Duodenal mucosa (tissue), 2 donors: ENCODE measurements at regions not wholly inside any gene's neighbourhood (a gene's known extent, or its start where the extent isn't known, plus 50 kb on each side); places are given as distances from the start of the nearest gene placed in this dataset.

ENCODE experiments used
- H3K27ac ChIP-seq: one replicate; pipeline ENCODE4 v1.7.0; 2013; ENCODE audit warnings: low read depth, low read length
- H3K27me3 ChIP-seq, 2 donors: one replicate each; pipeline ENCODE4 v1.7.0; 2013; ENCODE audit warnings: low read length in 2 of 2, control low read depth in 1 of 2; ENCODE audit not compliant: insufficient read depth in 2 of 2, control insufficient read depth in 1 of 2
- H3K36me3 ChIP-seq, 2 donors: one replicate each; pipeline ENCODE4 v1.7.0; 2013; ENCODE audit warnings: low read length in 2 of 2, control low read depth in 1 of 2; ENCODE audit not compliant: insufficient read depth in 2 of 2, control insufficient read depth in 1 of 2
- H3K4me1 ChIP-seq, 2 donors: one replicate each; pipeline ENCODE4 v1.7.0; 2013; ENCODE audit warnings: low read length in 2 of 2, control low read depth in 1 of 2; ENCODE audit not compliant: insufficient read depth in 2 of 2, control insufficient read depth in 1 of 2
- H3K4me3 ChIP-seq, 2 donors: one replicate each; pipeline ENCODE4 v1.7.0; 2013; ENCODE audit warnings: low read length in 2 of 2, low read depth in 1 of 2
- H3K9ac ChIP-seq, 2 donors: one replicate each; pipeline ENCODE4 v1.7.0; 2013; ENCODE audit warnings: low read length in 2 of 2, low read depth in 1 of 2
- H3K9me3 ChIP-seq, 2 donors: one replicate each; pipeline ENCODE4 v1.7.0; 2013; ENCODE audit warnings: low read length in 2 of 2, control low read depth in 1 of 2; ENCODE audit not compliant: control insufficient read depth in 1 of 2

DNA sequence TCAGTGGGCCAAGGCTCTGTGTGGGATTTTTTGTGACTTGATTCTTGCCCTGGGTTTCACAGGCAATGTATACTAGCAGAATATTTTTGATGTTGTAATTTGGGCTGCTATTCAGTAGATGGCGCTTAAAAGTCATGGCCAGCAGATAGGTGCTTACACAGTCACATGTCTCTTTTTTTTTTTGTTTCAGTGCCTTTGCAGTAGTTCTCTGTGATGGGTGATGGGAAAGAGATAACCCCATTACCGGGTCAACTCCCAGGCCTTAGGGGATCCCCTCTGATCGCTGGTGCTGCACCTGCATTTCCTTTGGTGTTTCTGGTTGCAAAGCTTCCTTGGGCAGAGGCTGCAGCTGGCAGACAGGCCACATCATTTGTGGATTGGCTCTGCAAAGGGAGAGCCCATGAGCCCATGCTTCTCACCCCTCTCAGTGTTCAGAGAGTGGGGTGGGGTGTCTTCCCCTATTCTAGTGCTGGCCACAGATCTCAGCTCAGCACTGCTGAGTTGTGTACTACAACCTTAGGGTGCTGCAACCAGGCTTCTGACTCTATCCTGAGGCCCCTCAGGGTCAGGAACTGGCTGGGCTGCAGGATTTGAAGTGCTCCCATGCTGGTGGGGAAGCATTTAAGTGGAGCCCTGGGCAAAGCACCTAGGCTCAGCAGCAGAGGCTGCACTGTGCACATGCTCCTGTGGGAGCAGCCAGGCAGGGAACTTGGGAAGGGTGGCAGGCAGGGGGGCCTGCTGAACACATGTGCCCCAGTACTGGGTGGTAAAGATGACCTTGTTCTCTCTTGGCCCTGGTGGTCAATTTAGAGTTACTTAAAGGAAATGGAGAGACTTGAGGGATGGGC lies 219.8 kb upstream of the SPHKAP start:
- H3K4me1 ChIP-seq, result no peaks in the 10 kb centered on the region
- no peak overlapping the region for H3K27ac ChIP-seq
- no peak overlapping the region for H3K4me3 ChIP-seq
- H3K9me3 ChIP-seq, result peaks cover 0 to 4% of the 10 kb centered on the region in 2 donors
- H3K27me3 ChIP-seq, result no peaks in the 10 kb centered on the region
- H3K9ac ChIP-seq, result no peak overlapping the region
- H3K36me3 ChIP-seq, result no peaks in the 10 kb centered on the region

- H3K4me1 ChIP-seq, result no peaks in the 10 kb centered on the region
- no peak overlapping the region for H3K27ac ChIP-seq
- no peaks in the 10 kb centered on the region for H3K36me3 ChIP-seq
- H3K4me3 ChIP-seq, result no peak overlapping the region
- no peak overlapping the region for H3K9ac ChIP-seq
- H3K27me3 ChIP-seq, result no peaks in the 10 kb centered on the region
- H3K9me3 ChIP-seq, result no peaks in the 10 kb centered on the region
These were observed 206.3 kb upstream of the SPHKAP start for GRCh38 chr2:228387776-228388175.

- H3K9ac ChIP-seq, result no peak overlapping the region
- H3K4me1 ChIP-seq, result no peaks in the 10 kb centered on the region
- no peak overlapping the region for H3K27ac ChIP-seq
- H3K9me3 ChIP-seq, result no peaks in the 10 kb centered on the region
- H3K4me3 ChIP-seq, result no peak overlapping the region
- no peaks in the 10 kb centered on the region for H3K36me3 ChIP-seq
- H3K27me3 ChIP-seq, result no peaks in the 10 kb centered on the region
These were observed 197.4 kb upstream of the SPHKAP start for GRCh38 chr2:228378696-228379425.

DNA sequence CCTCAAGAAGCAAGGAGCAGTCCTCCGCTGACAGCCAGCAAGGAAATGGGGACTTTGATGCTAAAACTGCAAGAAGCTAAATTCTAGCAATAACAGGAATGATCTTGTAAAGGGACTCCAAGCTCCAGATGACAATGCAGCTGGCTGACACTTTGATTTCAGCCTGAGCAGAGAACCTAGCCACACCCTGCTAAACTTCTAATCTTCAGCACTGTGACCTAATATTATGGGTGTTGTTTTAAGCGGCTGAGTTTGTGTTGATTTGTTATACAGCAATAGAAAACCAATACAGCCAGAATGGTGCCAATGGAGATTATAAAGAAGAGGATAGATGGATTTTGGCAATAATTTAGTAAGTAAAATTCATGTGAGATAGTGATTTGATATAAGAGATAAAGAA lies 196.7 kb upstream of the SPHKAP start:
- Histone ChIP-seq H3K27me3 (no peaks in the 10 kb centered on the region), H3K4me1 (no peaks in the 10 kb centered on the region), H3K4me3 (no peak overlapping the region), H3K9ac (no peak overlapping the region), H3K9me3 (no peaks in the 10 kb centered on the region), H3K27ac (no peak overlapping the region), H3K36me3 (no peaks in the 10 kb centered on the region)

GRCh38 chr2:228377533-228377932 lies 196.0 kb upstream of the SPHKAP start:
- Histone ChIP-seq H3K36me3 (no peaks in the 10 kb centered on the region), H3K9me3 (no peaks in the 10 kb centered on the region), H3K9ac (no peak overlapping the region), H3K4me3 (no peak overlapping the region), H3K27ac (no peak overlapping the region), H3K4me1 (no peaks in the 10 kb centered on the region), H3K27me3 (no peaks in the 10 kb centered on the region)

DNA sequence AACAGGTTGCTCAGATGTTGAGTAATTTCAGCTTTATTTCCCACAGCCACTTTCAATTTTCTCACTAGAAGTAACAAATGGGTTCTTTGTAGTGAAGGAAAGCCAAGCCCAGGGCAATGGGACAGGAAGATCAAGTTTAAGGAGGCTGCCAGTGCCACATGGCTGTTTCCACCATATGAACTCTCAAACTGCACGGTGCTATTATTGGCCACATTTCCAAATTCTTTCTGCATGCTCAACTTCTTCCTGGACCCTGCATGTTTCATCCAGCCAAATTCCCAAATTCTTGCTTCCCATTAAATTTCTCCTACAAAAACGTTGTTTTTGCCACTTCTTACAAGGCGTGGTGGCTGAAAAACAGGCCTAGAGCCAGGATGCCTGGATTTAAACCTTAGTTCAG lies 193.3 kb upstream of the SPHKAP start:
- no peaks in the 10 kb centered on the region for H3K27me3 ChIP-seq
- no peaks in the 10 kb centered on the region for H3K36me3 ChIP-seq
- H3K9me3 ChIP-seq, result no peaks in the 10 kb centered on the region
- H3K9ac ChIP-seq, result no peak overlapping the region
- no peaks in the 10 kb centered on the region for H3K4me1 ChIP-seq
- no peak overlapping the region for H3K4me3 ChIP-seq
- H3K27ac ChIP-seq, result no peak overlapping the region

- Histone ChIP-seq H3K4me3 (no peak overlapping the region), H3K4me1 (no peaks in the 10 kb centered on the region), H3K9me3 (no peaks in the 10 kb centered on the region), H3K27me3 (no peaks in the 10 kb centered on the region), H3K27ac (no peak overlapping the region), H3K36me3 (no peaks in the 10 kb centered on the region), H3K9ac (no peak overlapping the region)
These were observed 191.7 kb upstream of the SPHKAP start for GRCh38 chr2:228373191-228373590.

DNA sequence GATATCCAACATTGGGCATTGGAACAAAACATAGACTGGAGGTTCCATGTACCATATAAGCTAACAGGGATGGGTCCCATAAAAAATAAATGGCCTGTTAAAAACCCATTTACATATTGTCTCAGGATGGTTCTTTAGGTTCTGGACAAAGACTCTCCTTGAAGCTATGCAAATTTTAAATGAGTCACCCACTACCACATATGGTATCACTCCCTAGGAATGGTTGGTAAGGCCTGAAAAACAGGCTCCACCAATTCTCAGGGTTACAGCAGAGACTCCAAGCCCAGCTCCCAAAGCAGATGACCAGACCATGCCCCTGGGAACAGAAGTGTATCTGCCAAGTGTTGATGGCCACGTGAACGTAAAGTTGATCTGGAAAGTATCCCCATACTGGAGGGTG lies 190.7 kb upstream of the SPHKAP start:
- Histone ChIP-seq H3K4me1 (no peaks in the 10 kb centered on the region), H3K27me3 (no peaks in the 10 kb centered on the region), H3K27ac (no peak overlapping the region), H3K9me3 (no peaks in the 10 kb centered on the region), H3K4me3 (no peak overlapping the region), H3K9ac (no peak overlapping the region), H3K36me3 (no peaks in the 10 kb centered on the region)

GRCh38 chr2:228369400-228370031 lies 188.0 kb upstream of the SPHKAP start:
- no peak overlapping the region for H3K27ac ChIP-seq
- H3K36me3 ChIP-seq, result no peaks in the 10 kb centered on the region
- H3K4me3 ChIP-seq, result no peak overlapping the region
- no peaks in the 10 kb centered on the region for H3K4me1 ChIP-seq
- H3K27me3 ChIP-seq, result no peaks in the 10 kb centered on the region
- no peak overlapping the region for H3K9ac ChIP-seq
- no peaks in the 10 kb centered on the region for H3K9me3 ChIP-seq

GRCh38 chr2:228367356-228367755 lies 185.9 kb upstream of the SPHKAP start:
- Histone ChIP-seq H3K27ac (no peak overlapping the region), H3K27me3 (no peaks in the 10 kb centered on the region), H3K36me3 (no peaks in the 10 kb centered on the region), H3K4me3 (no peak overlapping the region), H3K9me3 (no peaks in the 10 kb centered on the region), H3K4me1 (no peaks in the 10 kb centered on the region), H3K9ac (no peak overlapping the region)
